ENCODE measurements at regions not wholly inside any gene's neighbourhood (a gene's known extent, or its start where the extent isn't known, plus 50 kb on each side); places are given as distances from the start of the nearest gene placed in this dataset.

DNA sequence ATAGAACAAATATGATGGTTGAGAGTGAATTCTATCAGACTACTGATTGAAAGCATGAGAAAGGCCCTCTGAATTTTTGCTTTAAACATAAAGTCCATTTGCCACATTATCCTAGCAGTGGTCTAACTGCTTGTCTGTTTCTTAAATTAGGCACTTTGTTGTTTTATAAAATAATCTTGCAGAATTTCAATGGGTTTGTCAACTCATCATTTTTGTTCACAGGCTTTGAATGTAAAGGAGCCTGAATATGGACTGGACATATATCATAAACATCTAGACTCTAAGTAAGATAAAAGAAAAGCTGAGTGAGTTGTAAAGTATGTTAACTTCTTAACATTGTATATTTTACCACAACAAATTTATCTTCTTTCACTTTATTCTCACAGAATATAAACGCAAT lies 845.9 kb downstream of the SUCLG1 start:
- Histone ChIP-seq H3K27me3 (no peaks in the 10 kb centered on the region), H3K4me1 (no peaks in the 10 kb centered on the region), H3K36me3 (no peaks in the 10 kb centered on the region), H3K4me3 (ENCODE audit: low read depth, low read length) (no peak overlapping the region), H3K9me3 (no peaks in the 10 kb centered on the region)
- TF ChIP-seq CTCF (IDR thresholded peaks at IDR 0.05; ENCODE audit: low read depth, low read length): no peak
- DNase-seq: no peak

DNA sequence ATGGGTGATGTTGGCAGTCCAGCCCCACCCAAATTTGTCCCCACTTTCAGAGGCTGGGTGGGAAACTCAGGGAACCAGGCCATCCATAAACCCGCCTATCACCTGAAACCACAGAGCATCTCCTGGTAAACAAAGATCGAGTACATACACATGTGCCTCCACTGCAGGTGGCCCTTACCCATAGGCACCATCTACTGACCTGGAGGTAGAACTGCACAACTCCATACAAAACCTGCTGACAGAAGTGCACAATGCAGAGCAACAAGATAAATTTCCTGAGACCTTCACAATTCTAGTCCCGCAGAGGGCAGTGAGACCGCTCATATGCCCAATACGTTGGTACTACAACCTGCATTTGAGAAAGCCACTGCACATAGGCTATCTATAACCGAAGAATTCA lies 856.3 kb downstream of the SUCLG1 start:
- H3K4me3 ChIP-seq (ENCODE audit: low read depth, low read length): no peak overlapping the region
- no peaks in the 10 kb centered on the region for H3K9me3 ChIP-seq
- no peaks in the 10 kb centered on the region for H3K27me3 ChIP-seq
- no peak for TF ChIP-seq CTCF (IDR thresholded peaks at IDR 0.05; ENCODE audit: low read depth, low read length)
- H3K36me3 ChIP-seq: no peaks in the 10 kb centered on the region
- no peaks in the 10 kb centered on the region for H3K4me1 ChIP-seq
- DNase-seq: no peak

DNA sequence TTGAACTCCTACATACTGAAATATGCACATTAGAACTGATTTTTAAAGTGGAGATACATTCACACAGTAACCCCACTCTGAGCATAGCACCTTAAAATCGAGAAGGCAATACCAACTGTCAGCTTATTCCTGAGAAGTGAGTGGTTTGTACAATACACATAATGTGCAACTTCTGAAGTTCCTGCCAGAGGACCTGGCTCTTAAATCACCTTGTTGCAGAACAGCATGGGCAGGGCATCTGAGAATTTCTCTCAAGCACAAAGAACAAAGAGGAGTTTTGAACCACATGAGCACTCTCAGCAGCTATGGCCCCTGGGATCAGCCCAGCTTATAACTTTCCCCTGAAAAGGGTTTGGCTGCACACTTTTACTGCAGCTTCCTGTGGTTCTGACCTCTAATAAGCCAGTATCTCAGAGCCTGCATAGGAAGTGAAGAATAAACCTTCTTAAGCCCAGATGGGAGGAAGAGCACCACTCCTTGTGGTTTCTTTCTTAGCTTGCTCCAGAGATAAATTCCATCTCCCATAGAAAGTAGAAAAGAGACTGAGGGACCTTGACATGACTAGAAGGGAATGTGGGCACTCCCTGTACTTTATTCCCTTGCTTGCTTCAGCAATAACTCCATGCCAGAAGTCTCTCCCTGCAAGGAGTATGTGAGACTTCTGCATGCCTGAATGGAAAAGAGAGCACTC lies 862.3 kb downstream of the SUCLG1 start:
- no peak for TF ChIP-seq CTCF (IDR thresholded peaks at IDR 0.05; ENCODE audit: low read depth, low read length)
- H3K27me3 ChIP-seq: no peaks in the 10 kb centered on the region
- H3K36me3 ChIP-seq: no peaks in the 10 kb centered on the region
- H3K9me3 ChIP-seq: no peaks in the 10 kb centered on the region
- no peaks in the 10 kb centered on the region for H3K4me1 ChIP-seq
- no peak for DNase-seq
- no peak overlapping the region for H3K4me3 ChIP-seq (ENCODE audit: low read depth, low read length)

DNA sequence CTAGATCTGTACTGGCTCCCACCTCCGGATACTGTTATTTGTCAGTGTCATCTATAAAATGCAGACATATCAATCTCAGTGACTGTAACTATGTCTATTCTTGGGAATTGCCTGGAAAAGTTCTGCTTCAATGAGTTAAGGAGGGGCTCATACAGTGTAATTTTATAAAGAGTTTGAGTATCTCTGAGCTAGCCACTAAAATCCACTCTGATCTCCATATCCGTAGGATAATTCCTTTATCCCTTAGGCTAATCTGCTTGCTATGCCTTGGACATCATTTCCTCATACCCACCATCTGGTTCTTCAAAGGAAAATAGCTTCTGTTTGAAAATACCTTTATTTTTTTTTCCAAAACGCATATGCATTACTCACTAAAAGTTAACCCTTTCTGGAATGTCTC lies 863.2 kb downstream of the SUCLG1 start:
- H3K36me3 ChIP-seq: no peaks in the 10 kb centered on the region
- no peaks in the 10 kb centered on the region for H3K27me3 ChIP-seq
- no peaks in the 10 kb centered on the region for H3K9me3 ChIP-seq
- no peak for TF ChIP-seq CTCF (IDR thresholded peaks at IDR 0.05; ENCODE audit: low read depth, low read length)
- no peak overlapping the region for H3K4me3 ChIP-seq (ENCODE audit: low read depth, low read length)
- H3K4me1 ChIP-seq: no peaks in the 10 kb centered on the region
- DNase-seq: no peak

DNA sequence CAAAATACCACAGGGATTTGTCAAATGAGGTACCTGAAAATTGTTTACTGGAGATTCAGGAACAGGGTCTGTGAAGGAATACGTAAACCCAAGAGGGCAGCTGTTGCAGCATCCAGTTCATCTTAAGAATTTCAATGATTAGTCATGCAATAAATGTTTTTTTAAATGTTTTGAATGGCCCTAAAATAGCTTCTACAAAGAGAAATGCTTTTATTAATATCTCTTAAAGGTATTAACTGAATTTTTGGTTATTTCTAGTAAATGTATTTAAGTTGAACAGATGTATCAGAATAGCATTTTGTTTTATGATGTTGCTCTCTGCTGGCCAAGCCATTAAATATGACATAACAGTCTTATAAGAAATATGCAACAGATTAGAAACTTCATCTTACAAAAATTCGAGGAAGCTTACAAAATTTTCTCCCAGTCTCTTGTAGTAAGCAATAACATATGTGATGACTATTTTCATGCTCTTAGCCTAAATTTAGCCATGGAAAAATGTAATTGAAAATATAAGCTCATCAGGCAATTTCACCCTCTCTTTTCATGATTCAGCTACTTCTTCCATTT lies 863.9 kb downstream of the SUCLG1 start:
- no peaks in the 10 kb centered on the region for H3K27me3 ChIP-seq
- no peak for DNase-seq
- no peaks in the 10 kb centered on the region for H3K36me3 ChIP-seq
- no peaks in the 10 kb centered on the region for H3K9me3 ChIP-seq
- no peak for TF ChIP-seq CTCF (IDR thresholded peaks at IDR 0.05; ENCODE audit: low read depth, low read length)
- H3K4me1 ChIP-seq: no peaks in the 10 kb centered on the region
- H3K4me3 ChIP-seq (ENCODE audit: low read depth, low read length): no peak overlapping the region
